ENCODE measurements at regions not wholly inside any gene's neighbourhood (a gene's known extent, or its start where the extent isn't known, plus 50 kb on each side); places are given as distances from the start of the nearest gene placed in this dataset.

DNA sequence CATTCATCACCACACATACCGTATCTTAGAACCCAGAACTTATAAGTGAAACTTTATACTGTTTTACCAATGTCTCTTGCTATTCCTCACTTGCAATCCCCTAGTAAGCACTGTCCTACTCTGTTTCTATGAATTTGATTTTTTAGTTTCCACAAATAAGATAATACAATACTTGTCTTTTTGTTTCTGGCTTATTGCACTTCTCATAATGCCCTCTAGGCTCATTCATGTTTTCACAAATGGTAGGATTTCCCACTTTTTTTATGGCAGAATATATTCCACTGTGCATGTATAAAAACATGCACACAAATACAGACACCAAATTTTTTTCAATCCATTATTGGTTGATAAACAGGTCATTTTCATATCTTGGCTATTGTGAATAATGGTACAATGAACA, 1742.3 kb upstream of the NUDT12 start (continued):
- TF ChIP-seq, protein P1, sequence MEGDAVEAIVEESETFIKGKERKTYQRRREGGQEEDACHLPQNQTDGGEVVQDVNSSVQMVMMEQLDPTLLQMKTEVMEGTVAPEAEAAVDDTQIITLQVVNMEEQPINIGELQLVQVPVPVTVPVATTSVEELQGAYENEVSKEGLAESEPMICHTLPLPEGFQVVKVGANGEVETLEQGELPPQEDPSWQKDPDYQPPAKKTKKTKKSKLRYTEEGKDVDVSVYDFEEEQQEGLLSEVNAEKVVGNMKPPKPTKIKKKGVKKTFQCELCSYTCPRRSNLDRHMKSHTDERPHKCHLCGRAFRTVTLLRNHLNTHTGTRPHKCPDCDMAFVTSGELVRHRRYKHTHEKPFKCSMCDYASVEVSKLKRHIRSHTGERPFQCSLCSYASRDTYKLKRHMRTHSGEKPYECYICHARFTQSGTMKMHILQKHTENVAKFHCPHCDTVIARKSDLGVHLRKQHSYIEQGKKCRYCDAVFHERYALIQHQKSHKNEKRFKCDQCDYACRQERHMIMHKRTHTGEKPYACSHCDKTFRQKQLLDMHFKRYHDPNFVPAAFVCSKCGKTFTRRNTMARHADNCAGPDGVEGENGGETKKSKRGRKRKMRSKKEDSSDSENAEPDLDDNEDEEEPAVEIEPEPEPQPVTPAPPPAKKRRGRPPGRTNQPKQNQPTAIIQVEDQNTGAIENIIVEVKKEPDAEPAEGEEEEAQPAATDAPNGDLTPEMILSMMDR (IDR thresholded peaks at IDR 0.05; ENCODE audit: low read depth, low read length, missing input control) = no peak
- TF ChIP-seq EGR1 (IDR thresholded peaks at IDR 0.05; ENCODE audit: low read depth in 2 of 2) = no peak

DNA sequence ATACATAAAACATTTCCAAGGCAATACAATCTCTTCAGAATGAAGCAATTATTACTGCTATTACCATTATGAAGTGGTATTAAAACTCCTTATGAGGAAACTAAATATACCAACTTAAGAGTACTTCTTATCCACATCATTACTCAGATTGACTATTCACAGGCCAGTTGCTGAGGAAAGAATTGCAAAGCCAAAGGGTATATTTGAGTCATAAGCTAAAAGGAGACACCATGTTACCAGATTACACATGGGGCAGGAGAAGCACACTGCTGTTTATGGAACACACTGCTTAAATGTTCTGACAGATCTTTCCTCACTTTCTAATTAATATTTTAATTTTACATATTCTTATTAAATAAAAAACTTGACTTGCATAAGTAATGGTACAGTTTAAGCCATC, 1726.4 kb upstream of the NUDT12 start:
- Histone ChIP-seq H3K9me3 (ENCODE audit: control insufficient read depth in 4 of 4, low read length in 3 of 4) (no peaks in the 10 kb centered on the region), H3K36me3 (ENCODE audit: control insufficient read depth in 4 of 4, insufficient read depth in 3 of 4, low read depth in 1 of 4, low read length in 3 of 4) (no peaks in the 10 kb centered on the region), H3K4me1 (ENCODE audit: control insufficient read depth in 4 of 4, insufficient read depth in 4 of 4, low read length in 3 of 4) (no peaks in the 10 kb centered on the region), H3K27ac (ENCODE audit: low read depth in 1 of 2, low read length in 2 of 2) (no peak overlapping the region), H3K27me3 (ENCODE audit: control insufficient read depth in 4 of 4, insufficient read depth in 4 of 4, low read length in 3 of 4) (no peaks in the 10 kb centered on the region), H3K9ac (ENCODE audit: low read depth in 1 of 2, low read length in 2 of 2) (no peak overlapping the region), H3K4me3 (ENCODE audit: low read depth in 1 of 3, low read length in 3 of 3) (no peak overlapping the region)
- no peak for DNase-seq (ENCODE audit: low spot score)
- TF ChIP-seq SP1 (IDR thresholded peaks at IDR 0.05) = no peak
- no peak for TF ChIP-seq HNF4G (IDR thresholded peaks at IDR 0.05)
- no peak for TF ChIP-seq ATF3 (IDR thresholded peaks at IDR 0.05)
- no peak for TF ChIP-seq ZBTB33 (IDR thresholded peaks at IDR 0.05)
- TF ChIP-seq FOXA1 (IDR thresholded peaks at IDR 0.05) = no peak
- no peak for TF ChIP-seq TAF1 (conservative IDR thresholded peaks at IDR 0.05)
- no peak for TF ChIP-seq YY1 (IDR thresholded peaks at IDR 0.05)
- TF ChIP-seq NR2F2 (IDR thresholded peaks at IDR 0.05) = no peak
- TF ChIP-seq HNF4A (conservative IDR thresholded peaks at IDR 0.05) = no peak
- no peak for TF ChIP-seq REST (IDR thresholded peaks at IDR 0.05)
- TF ChIP-seq, protein P1 (IDR thresholded peaks at IDR 0.05; ENCODE audit: low read depth, low read length, missing input control) = no peak
- TF ChIP-seq MAX (IDR thresholded peaks at IDR 0.05) = no peak
- no peak for TF ChIP-seq GABPA (IDR thresholded peaks at IDR 0.05 in 1 of 2, conservative IDR thresholded peaks at IDR 0.05 in 1 of 2)
- TF ChIP-seq RXRA (IDR thresholded peaks at IDR 0.05) = no peak
- no peak for TF ChIP-seq JUND (IDR thresholded peaks at IDR 0.05)
- TF ChIP-seq FOXA2 (IDR thresholded peaks at IDR 0.05) = no peak
- no peak for TF ChIP-seq EGR1 (IDR thresholded peaks at IDR 0.05; ENCODE audit: low read depth in 2 of 2)
- no peak for TF ChIP-seq RAD21 (IDR thresholded peaks at IDR 0.05)

All from liver (tissue), 7 donors.